SU-DHL-6 (cell line): ENCODE measurements at regions not wholly inside any gene's neighbourhood (a gene's known extent, or its start where the extent isn't known, plus 50 kb on each side); places are given as distances from the start of the nearest gene placed in this dataset.

Experiments
- EZH2phosphoT487 ChIP-seq: fragments of 200-600 bp; sonication (generic), shearing (Covaris generic); conservative IDR thresholded peaks from 2 replicates; pipeline ENCODE4 v1.6.1; 2018; ENCODE audit warnings: mild to moderate bottlenecking, antibody characterized with exemption, low read length, moderate library complexity, mixed read lengths
- TF ChIP-seq, protein P1 (sequence below): fragments of 200-600 bp; sonication (generic); IDR thresholded peaks from one replicate; pipeline ENCODE4 v1.5.1; 2017; ENCODE audit warnings: antibody characterized with exemption, mild to moderate bottlenecking, low read length, moderate library complexity; ENCODE audit not compliant: insufficient read depth, poor library complexity, severe bottlenecking

DNA sequence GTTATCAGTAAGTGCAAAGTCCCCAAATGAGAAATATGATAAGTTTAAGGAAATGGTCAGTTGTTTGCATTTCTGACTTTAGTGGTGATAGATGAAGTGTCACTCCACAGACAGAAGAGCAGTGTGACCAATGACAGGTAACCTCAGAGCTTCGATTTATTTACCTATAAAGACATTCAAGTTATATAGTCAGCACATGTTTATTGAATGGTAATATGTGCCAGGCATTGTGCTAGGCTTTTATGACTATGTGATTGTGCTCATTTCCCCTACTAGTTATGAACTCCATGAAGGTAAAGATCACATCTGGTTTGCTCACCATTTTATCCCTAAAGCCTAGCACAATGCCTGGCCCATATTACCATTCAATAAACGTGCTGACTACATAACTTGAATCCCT, 222.4 kb downstream of the HHIPL2 start:
- TF ChIP-seq, protein P1, sequence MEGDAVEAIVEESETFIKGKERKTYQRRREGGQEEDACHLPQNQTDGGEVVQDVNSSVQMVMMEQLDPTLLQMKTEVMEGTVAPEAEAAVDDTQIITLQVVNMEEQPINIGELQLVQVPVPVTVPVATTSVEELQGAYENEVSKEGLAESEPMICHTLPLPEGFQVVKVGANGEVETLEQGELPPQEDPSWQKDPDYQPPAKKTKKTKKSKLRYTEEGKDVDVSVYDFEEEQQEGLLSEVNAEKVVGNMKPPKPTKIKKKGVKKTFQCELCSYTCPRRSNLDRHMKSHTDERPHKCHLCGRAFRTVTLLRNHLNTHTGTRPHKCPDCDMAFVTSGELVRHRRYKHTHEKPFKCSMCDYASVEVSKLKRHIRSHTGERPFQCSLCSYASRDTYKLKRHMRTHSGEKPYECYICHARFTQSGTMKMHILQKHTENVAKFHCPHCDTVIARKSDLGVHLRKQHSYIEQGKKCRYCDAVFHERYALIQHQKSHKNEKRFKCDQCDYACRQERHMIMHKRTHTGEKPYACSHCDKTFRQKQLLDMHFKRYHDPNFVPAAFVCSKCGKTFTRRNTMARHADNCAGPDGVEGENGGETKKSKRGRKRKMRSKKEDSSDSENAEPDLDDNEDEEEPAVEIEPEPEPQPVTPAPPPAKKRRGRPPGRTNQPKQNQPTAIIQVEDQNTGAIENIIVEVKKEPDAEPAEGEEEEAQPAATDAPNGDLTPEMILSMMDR, result no peak
- TF ChIP-seq EZH2phosphoT487, result no peak
